ENCODE measurements at regions not wholly inside any gene's neighbourhood (a gene's known extent, or its start where the extent isn't known, plus 50 kb on each side); places are given as distances from the start of the nearest gene placed in this dataset.

DNA sequence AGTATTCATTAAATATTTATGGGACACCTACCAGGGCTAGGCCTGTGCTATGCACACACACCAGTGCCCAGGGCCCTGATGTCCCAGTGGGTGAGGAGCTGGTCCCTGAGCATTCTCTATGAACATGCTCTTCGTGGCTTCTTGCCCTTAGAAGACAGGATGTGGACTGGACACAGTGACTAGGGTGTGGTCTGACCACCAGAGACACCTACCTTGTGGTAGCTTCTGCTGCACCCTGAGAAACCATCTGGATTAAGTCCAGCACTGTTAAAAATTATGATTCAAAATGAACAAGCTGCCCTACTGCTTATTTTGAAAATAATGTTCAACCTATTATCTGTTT, 112.9 kb upstream of the RPS6KA2 start:
- TF ChIP-seq, protein P1, sequence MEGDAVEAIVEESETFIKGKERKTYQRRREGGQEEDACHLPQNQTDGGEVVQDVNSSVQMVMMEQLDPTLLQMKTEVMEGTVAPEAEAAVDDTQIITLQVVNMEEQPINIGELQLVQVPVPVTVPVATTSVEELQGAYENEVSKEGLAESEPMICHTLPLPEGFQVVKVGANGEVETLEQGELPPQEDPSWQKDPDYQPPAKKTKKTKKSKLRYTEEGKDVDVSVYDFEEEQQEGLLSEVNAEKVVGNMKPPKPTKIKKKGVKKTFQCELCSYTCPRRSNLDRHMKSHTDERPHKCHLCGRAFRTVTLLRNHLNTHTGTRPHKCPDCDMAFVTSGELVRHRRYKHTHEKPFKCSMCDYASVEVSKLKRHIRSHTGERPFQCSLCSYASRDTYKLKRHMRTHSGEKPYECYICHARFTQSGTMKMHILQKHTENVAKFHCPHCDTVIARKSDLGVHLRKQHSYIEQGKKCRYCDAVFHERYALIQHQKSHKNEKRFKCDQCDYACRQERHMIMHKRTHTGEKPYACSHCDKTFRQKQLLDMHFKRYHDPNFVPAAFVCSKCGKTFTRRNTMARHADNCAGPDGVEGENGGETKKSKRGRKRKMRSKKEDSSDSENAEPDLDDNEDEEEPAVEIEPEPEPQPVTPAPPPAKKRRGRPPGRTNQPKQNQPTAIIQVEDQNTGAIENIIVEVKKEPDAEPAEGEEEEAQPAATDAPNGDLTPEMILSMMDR (conservative IDR thresholded peaks at IDR 0.05) = no peak
- H2AFZ ChIP-seq (ENCODE audit: low read length) = no peak overlapping the region

More for the DNA sequence above, 112.9 kb upstream of the RPS6KA2 start:
- no peak overlapping the region for H3K27ac Mint-ChIP-seq
- Histone ChIP-seq H2AK5ac (ENCODE audit: insufficient read length, low read length) (no peak overlapping the region), H4K5ac (ENCODE audit: insufficient read length, low read depth, low read length) (no peak overlapping the region), H3K4me2 (ENCODE audit: insufficient read depth, insufficient read length, low read length) (no peak overlapping the region), H3T11ph (ENCODE audit: low read length) (no peak overlapping the region), H2BK15ac (ENCODE audit: low read depth, low read length) (no peak overlapping the region), H2BK120ac (ENCODE audit: low read depth, low read length, poor library complexity, severe bottlenecking) (no peak overlapping the region), H3K56ac (ENCODE audit: insufficient read length, low read depth, low read length) (no peak overlapping the region), H4K8ac (replicated peaks; ENCODE audit: insufficient read length, low read depth, low read length) (no peak overlapping the region), H3K14ac (ENCODE audit: insufficient read depth, low read length) (no peak overlapping the region), H4K91ac (ENCODE audit: insufficient read length, low read depth, low read length) (no peak overlapping the region), H3K23me2 (ENCODE audit: insufficient read length, low read depth, low read length, poor library complexity, severe bottlenecking) (no peaks in the 10 kb centered on the region), H3K27ac (ENCODE audit: insufficient read length, low read depth, low read length) (no peak overlapping the region), H3K18ac (ENCODE audit: insufficient read length, low read depth, low read length) (no peak overlapping the region), H2BK12ac (ENCODE audit: insufficient read length, low read depth, low read length) (no peak overlapping the region), H3K79me2 (ENCODE audit: insufficient read depth, low read length) (no peaks in the 10 kb centered on the region), H2BK20ac (ENCODE audit: low read depth, low read length, poor library complexity, severe bottlenecking) (no peak overlapping the region), H3K27me3 (ENCODE audit: insufficient read depth, low read length) (no peaks in the 10 kb centered on the region), H3K79me1 (ENCODE audit: insufficient read depth, low read depth, low read length, poor library complexity, severe bottlenecking) (no peaks in the 10 kb centered on the region), H2BK5ac (ENCODE audit: insufficient read length, low read length) (no peak overlapping the region), H3K9me3 (ENCODE audit: control insufficient read depth, low read depth, low read length) (no peaks in the 10 kb centered on the region), H3K4ac (ENCODE audit: low read depth, low read length) (no peak overlapping the region), H3K23ac (ENCODE audit: insufficient read length, low read depth, low read length) (no peak overlapping the region), H3K9ac (ENCODE audit: extremely low read depth, insufficient read length, low read length) (no peak overlapping the region), H4K20me1 (ENCODE audit: control insufficient read depth, insufficient read depth, insufficient read length) (no peaks in the 10 kb centered on the region), H3K4me1 (ENCODE audit: insufficient read depth, low read length) (no peaks in the 10 kb centered on the region)
- WGBS (ENCODE audit: extremely low coverage, insufficient read length, low lambda C conversion rate) = no CpG with 5 or more reads among the region's 1 CpG
- H3K27me3 Mint-ChIP-seq (ENCODE audit: low read depth) = peaks cover 3% of the 10 kb centered on the region; the same call in 1 of the 2 replicates
- H3K36me3 Mint-ChIP-seq (ENCODE audit: insufficient read depth in 1 of 3, low read depth in 3 of 3) = 0 out of 7 replicates have a peak, but pooled peaks cover 0 to 7% (median 4%) of the 10 kb centered on the region in 3 experiments
- peaks cover 13 to 14% of the 10 kb centered on the region in 2 experiments for H3K4me1 Mint-ChIP-seq
- no peak for DNase-seq
- H3K4me3 Mint-ChIP-seq = no peak overlapping the region
- H3K9me3 Mint-ChIP-seq = peaks cover 6 to 11% of the 10 kb centered on the region in 2 experiments; a peak in 3 of 5 replicates

Data from H9 (cell line).